ENCODE measurements at regions not wholly inside any gene's neighbourhood (a gene's known extent, or its start where the extent isn't known, plus 50 kb on each side); places are given as distances from the start of the nearest gene placed in this dataset.

GRCh38 chr5:109612278-109612905 is 77.3 kb upstream of the MAN2A1 start:
- TF ChIP-seq CTCF (IDR thresholded peaks at IDR 0.05) = no peak
- no peak for TF ChIP-seq EZH2 (IDR thresholded peaks at IDR 0.05)
- no peak for TF ChIP-seq EZH2phosphoT487 (IDR thresholded peaks at IDR 0.05)
